NCI-H226 (cell line): ENCODE measurements at regions not wholly inside any gene's neighbourhood (a gene's known extent, or its start where the extent isn't known, plus 50 kb on each side); places are given as distances from the start of the nearest gene placed in this dataset.
"Not testable (repeated sequence)": the region's sequence is repeated elsewhere in the genome, so short reads cannot be mapped to it uniquely, and the experiment has no call there.

Experiments used
- DNase-seq: peaks from one replicate; pipeline ENCODE4 v3.0.0-alpha.2; 2015

- no peak for DNase-seq
These were observed 192.6 kb downstream of the TTC6 start for GRCh38 chr14:37787879-37788494.

GRCh38 chr14:37791384-37792036 lies 196.1 kb downstream of the TTC6 start:
- no peak for DNase-seq

GRCh38 chr14:37792124-37792523 lies 196.7 kb downstream of the TTC6 start:
- no peak for DNase-seq

GRCh38 chr14:37796703-37797416 lies 201.4 kb downstream of the TTC6 start:
- no peak for DNase-seq

GRCh38 chr14:37797675-37798074 lies 202.2 kb downstream of the TTC6 start:
- no peak for DNase-seq

GRCh38 chr14:37807722-37808121 lies 212.3 kb downstream of the TTC6 start:
- DNase-seq = no peak

GRCh38 chr14:37810094-37810801 lies 214.8 kb downstream of the TTC6 start:
- no peak for DNase-seq

- no peak for DNase-seq
These were observed 218.3 kb downstream of the TTC6 start for GRCh38 chr14:37813732-37814131.

- DNase-seq = no peak
These were observed 220.7 kb downstream of the TTC6 start for GRCh38 chr14:37816135-37816534.

- no peak for DNase-seq
These were observed 221.4 kb downstream of the TTC6 start for GRCh38 chr14:37816743-37817295.

- peak; percentile 5 for DNase-seq
These were observed 224.0 kb downstream of the TTC6 start for GRCh38 chr14:37819155-37820015.

GRCh38 chr14:37820810-37821209 lies 225.4 kb downstream of the TTC6 start:
- DNase-seq = not testable (repeated sequence)

- no peak for DNase-seq
These were observed 229.7 kb downstream of the TTC6 start for GRCh38 chr14:37824939-37825712.

GRCh38 chr14:37826869-37827268 lies 231.4 kb downstream of the TTC6 start:
- DNase-seq = no peak

- DNase-seq = no peak
These were observed 234.8 kb downstream of the TTC6 start for GRCh38 chr14:37830271-37830670.

- DNase-seq = no peak
These were observed 238.8 kb downstream of the TTC6 start for GRCh38 chr14:37834275-37834674.

GRCh38 chr14:37838778-37839177 lies 243.3 kb downstream of the TTC6 start:
- not testable (repeated sequence) for DNase-seq

GRCh38 chr14:37841039-37841438 lies 245.6 kb downstream of the TTC6 start:
- DNase-seq = not testable (repeated sequence)

GRCh38 chr14:37842106-37842505 lies 246.7 kb downstream of the TTC6 start:
- no peak for DNase-seq

- DNase-seq = no peak
These were observed 248.7 kb downstream of the TTC6 start for GRCh38 chr14:37843954-37844607.

GRCh38 chr14:37844614-37845013 lies 249.2 kb downstream of the TTC6 start:
- DNase-seq = no peak
